Liver (tissue), 8 donors: ENCODE measurements at regions not wholly inside any gene's neighbourhood (a gene's known extent, or its start where the extent isn't known, plus 50 kb on each side); places are given as distances from the start of the nearest gene placed in this dataset.

ENCODE experiments used
- DNase-seq: peaks from one replicate; pipeline ENCODE4 v3.0.0-alpha.2; 2017; ENCODE audit warnings: low spot score
- H3K27ac ChIP-seq, 2 donors: one replicate each; pipeline ENCODE4 v1.7.0; 2013; ENCODE audit warnings: inconsistent platforms in 2 of 2, low read length in 2 of 2, control low read depth in 1 of 2, low read depth in 1 of 2, mild to moderate bottlenecking in 1 of 2
- H3K27me3 ChIP-seq, 4 donors: one replicate each; pipeline versions ENCODE4 v1.6.1 to v1.7.0; 2013; ENCODE audit warnings: low read length in 3 of 4, inconsistent platforms in 1 of 4, mild to moderate bottlenecking in 1 of 4, moderate library complexity in 1 of 4; ENCODE audit not compliant: control insufficient read depth in 4 of 4, insufficient read depth in 4 of 4
- H3K36me3 ChIP-seq, 4 donors: one replicate each; pipeline versions ENCODE4 v1.6.1 to v1.7.0; 2013; ENCODE audit warnings: low read length in 3 of 4, mild to moderate bottlenecking in 3 of 4, low read depth in 1 of 4, moderate library complexity in 1 of 4; ENCODE audit not compliant: control insufficient read depth in 4 of 4, insufficient read depth in 3 of 4
- H3K4me1 ChIP-seq, 4 donors: one replicate each; pipeline versions ENCODE4 v1.6.1 to v1.7.0; 2013; ENCODE audit warnings: low read length in 3 of 4, mild to moderate bottlenecking in 3 of 4, moderate library complexity in 1 of 4; ENCODE audit not compliant: control insufficient read depth in 4 of 4, insufficient read depth in 4 of 4
- H3K4me3 ChIP-seq, 3 donors: one replicate each; pipeline versions ENCODE4 v1.6.1 to v1.7.0; 2013; ENCODE audit warnings: low read length in 3 of 3, control low read depth in 1 of 3, low read depth in 1 of 3, mild to moderate bottlenecking in 1 of 3
- H3K9ac ChIP-seq, 2 donors: one replicate each; pipeline ENCODE4 v1.7.0; 2013; ENCODE audit warnings: low read length in 2 of 2, mild to moderate bottlenecking in 2 of 2, moderate library complexity in 2 of 2, control low read depth in 1 of 2, low read depth in 1 of 2
- H3K9me3 ChIP-seq, 4 donors: one replicate each; pipeline versions ENCODE4 v1.6.1 to v1.7.0; 2013; ENCODE audit warnings: low read length in 3 of 4; ENCODE audit not compliant: control insufficient read depth in 4 of 4
- ATF3 ChIP-seq: IDR thresholded peaks from 2 replicates; pipeline ENCODE4 v1.6.1; 2016; ENCODE audit warnings: antibody characterized with exemption
- CTCF ChIP-seq: fragments of 150-350 bp; IDR thresholded peaks from 2 replicates; pipeline ENCODE4 v1.5.1; 2017; ENCODE audit warnings: improper control_type of control experiment, low read depth, low read length; ENCODE audit not compliant: missing input control
- EGR1 ChIP-seq, 2 donors: IDR thresholded peaks; 2 replicates each; pipeline ENCODE4 v1.6.1; 2016 to 2018; ENCODE audit warnings: antibody characterized with exemption in 2 of 2, low read depth in 2 of 2
- FOXA1 ChIP-seq: IDR thresholded peaks from 2 replicates; pipeline ENCODE4 v1.6.1; 2016; ENCODE audit warnings: antibody characterized with exemption
- HNF4G ChIP-seq: IDR thresholded peaks from 2 replicates; pipeline ENCODE4 v1.6.1; 2016; ENCODE audit warnings: antibody characterized with exemption
- JUND ChIP-seq, 2 donors: IDR thresholded peaks; 2 replicates each; pipeline ENCODE4 v1.6.1; 2016; ENCODE audit warnings: antibody characterized with exemption in 2 of 2
- NR2F2 ChIP-seq: IDR thresholded peaks from 2 replicates; pipeline ENCODE4 v1.6.1; 2016; ENCODE audit warnings: antibody characterized with exemption
- RAD21 ChIP-seq, 2 donors: IDR thresholded peaks; 2 replicates each; pipeline ENCODE4 v1.6.1; 2016; ENCODE audit warnings: antibody characterized with exemption in 2 of 2, mild to moderate bottlenecking in 2 of 2
- REST ChIP-seq: IDR thresholded peaks from 2 replicates; pipeline ENCODE4 v1.6.1; 2016; ENCODE audit warnings: antibody characterized with exemption, mild to moderate bottlenecking
- RXRA ChIP-seq, 2 donors: IDR thresholded peaks; 2 replicates each; pipeline ENCODE4 v1.6.1; 2017 to 2018; ENCODE audit warnings: antibody characterized with exemption in 2 of 2, mild to moderate bottlenecking in 1 of 2
- SP1 ChIP-seq: IDR thresholded peaks from 2 replicates; pipeline ENCODE4 v1.6.1; 2018; ENCODE audit warnings: antibody characterized with exemption, mild to moderate bottlenecking
- TAF1 ChIP-seq: conservative IDR thresholded peaks from 2 replicates; pipeline ENCODE4 v1.6.1; 2016; ENCODE audit warnings: antibody characterized with exemption, mild to moderate bottlenecking
- ZBTB33 ChIP-seq: IDR thresholded peaks from 2 replicates; pipeline ENCODE4 v1.6.1; 2016; ENCODE audit warnings: antibody characterized with exemption
- WGBS: extraction: QIAGEN DNeasy Blood & Tissue Kit; methylation state at CpG from one replicate; pipeline ENCODE4 v1.1.7; 2013; 5-methylcytosine and 5-hydroxymethylcytosine counted together
- donor health status: healthy.
- donor health status: healthy.
- donor health status: healthy.
- donor health status: healthy.
- donor health status: healthy.

GRCh38 chr18:56100090-56100722 lies 512.2 kb upstream of the TCF4 start:
- DNase-seq = no peak
- H3K4me3 ChIP-seq = no peak overlapping the region
- H3K27me3 ChIP-seq = no peaks in the 10 kb centered on the region
- H3K9me3 ChIP-seq = no peaks in the 10 kb centered on the region
- TF ChIP-seq RXRA (IDR thresholded peaks at IDR 0.05) (no peak), JUND (IDR thresholded peaks at IDR 0.05) (no peak), CTCF (no peak), FOXA1 (no peak), NR2F2 (no peak), RAD21 (IDR thresholded peaks at IDR 0.05) (no peak), ATF3 (no peak), ZBTB33 (no peak), EGR1 (IDR thresholded peaks at IDR 0.05; ENCODE audit: low read depth in 2 of 2) (no peak)
- H3K4me1 ChIP-seq = no peaks in the 10 kb centered on the region
- no peak overlapping the region for H3K9ac ChIP-seq
- no peak overlapping the region for H3K27ac ChIP-seq
- no peaks in the 10 kb centered on the region for H3K36me3 ChIP-seq
- WGBS = 86% methylated on average over 6 of the region's 6 CpGs

GRCh38 chr18:56097621-56098020 lies 509.6 kb upstream of the TCF4 start:
- Histone ChIP-seq H3K4me3 (no peak overlapping the region), H3K36me3 (no peaks in the 10 kb centered on the region), H3K27ac (no peak overlapping the region), H3K27me3 (no peaks in the 10 kb centered on the region), H3K4me1 (no peaks in the 10 kb centered on the region), H3K9me3 (no peaks in the 10 kb centered on the region), H3K9ac (no peak overlapping the region)
- WGBS = 90% methylated on average over 5 of the region's 5 CpGs
- no peak for DNase-seq
- no peak for TF ChIP-seq HNF4G
- no peak for TF ChIP-seq REST
- TF ChIP-seq SP1 = no peak
- no peak for TF ChIP-seq TAF1
- TF ChIP-seq CTCF = no peak
- no peak for TF ChIP-seq ZBTB33
